Heart right ventricle (tissue), 16 donors: ENCODE measurements at regions not wholly inside any gene's neighbourhood (a gene's known extent, or its start where the extent isn't known, plus 50 kb on each side); places are given as distances from the start of the nearest gene placed in this dataset.

Experiments used
- ATAC-seq, 8 donors: fragments of 200-7000 bp; cut with Tn5 transposase; one replicate each; pipeline ENCODE4 v1.9.1; 2020; ENCODE audit warnings: mild to moderate bottlenecking in 8 of 8, moderate library complexity in 8 of 8, moderate number of reproducible peaks in 1 of 8
- DNase-seq, 2 donors: peaks; one replicate each; pipeline ENCODE4 v3.0.0-alpha.2; 2020
- H3K27ac ChIP-seq, 10 donors: fragments of 200-600 bp; sonication (generic) in 2 of 10; one replicate each; pipeline versions ENCODE4 v1.5.0 to v1.8.0; 2020 to 2022; ENCODE audit warnings: mild to moderate bottlenecking in 3 of 10
- H3K27me3 ChIP-seq, 7 donors: fragments of 200-600 bp; one replicate each; pipeline ENCODE4 v1.8.0; 2021 to 2022; ENCODE audit warnings: mild to moderate bottlenecking in 2 of 7
- H3K36me3 ChIP-seq, 9 donors: fragments of 200-600 bp; sonication (generic) in 1 of 9; one replicate each; pipeline versions ENCODE4 v1.5.0 to v1.8.0; 2020 to 2022; ENCODE audit warnings: mild to moderate bottlenecking in 2 of 9
- H3K4me1 ChIP-seq, 9 donors: fragments of 200-600 bp; sonication (generic) in 1 of 9; one replicate each; pipeline versions ENCODE4 v1.5.0 to v1.8.0; 2020 to 2022; ENCODE audit warnings: mild to moderate bottlenecking in 4 of 9
- H3K4me3 ChIP-seq, 10 donors: fragments of 200-600 bp; sonication (generic) in 2 of 10; one replicate each; pipeline versions ENCODE4 v1.5.0 to v1.8.0; 2020 to 2022; ENCODE audit warnings: mild to moderate bottlenecking in 7 of 10, moderate library complexity in 2 of 10
- H3K9me3 ChIP-seq, 11 donors: fragments of 200-600 bp in 10 of 11; sonication (generic) in 2 of 11; one replicate each; pipeline versions ENCODE4 v1.5.0 to v1.8.0; 2013 to 2022; ENCODE audit warnings: mild to moderate bottlenecking in 2 of 11, control low read depth in 1 of 11, moderate library complexity in 1 of 11
- CTCF ChIP-seq, 9 donors: fragments of 200-600 bp; sonication (generic) in 2 of 9; IDR thresholded peaks; one replicate each; pipeline versions ENCODE4 v1.5.0 to v1.8.0; 2021 to 2022; ENCODE audit warnings: antibody characterized with exemption in 9 of 9, mild to moderate bottlenecking in 5 of 9, moderate library complexity in 1 of 9
- WGBS, 2 donors: extraction: QIAGEN DNeasy Blood & Tissue Kit; methylation state at CpG; one replicate each; pipeline ENCODE4 v1.1.7; 2013; ENCODE audit warnings: inconsistent platforms in 1 of 2; 5-methylcytosine and 5-hydroxymethylcytosine counted together
- intact Hi-C, 10 donors: fragments of 100-400 bp; cut with DNase I; formaldehyde crosslinking; loops; one replicate each; pipeline versions ENCODE4 v1.11.1 to v1.14.2; 2022
- donor health status: Arrhythmogenic right ventricular cardiomyopathy.
- donor health status: ischemic (EF 13 %, LVEDD 7.1; RV severe dilation, severe dysfunction).
- donor health status: healthy with polysubstance abuse.
- donor health status: DM: no; HTN: yes; CAD: no.
- donor health status: DM: no; HTN: no; CAD: no.
- donor health status: ischemic (EF 25% LVEDD 6.9; RV normal size, moderate dysfunction).
- donor health status: ischemic (EF 25% LVEDD 5.7; RV mildly dilated, moderate dysfunction).
- donor health status: healthy.
- donor health status: DM: yes; HTN: yes; CAD: no.
- donor health status: Ischemic cardiomyopathy.
- donor health status: ischemic (EF 35%, LVEDD 5.7; RV mildly dilated, moderate dysfunction).
- donor health status: nonischemic (EF 11% LVEDD 7.7; RV severe dilation, severe dysfunction).
- donor health status: DM: yes; HTN: yes; CAD: no.
- donor health status: PGD.
- donor health status: ischemic (EF 29% LVEDD 5.4; RV normal size, mild dysfunction).
- donor health status: nonischemic (EF 23%, LVEDD 6.1; RV moderate dilation, normal function).

GRCh38 chr16:17685447-17685846 is 214.7 kb upstream of the XYLT1 start:
- ATAC-seq (no peak), DNase-seq (no peak)
- peaks cover 0 to 5% (median 0%) of the 10 kb centered on the region in 7 donors for H3K27me3 ChIP-seq
- H3K36me3 ChIP-seq = no peaks in the 10 kb centered on the region
- TF ChIP-seq CTCF (IDR thresholded peaks at IDR 0.05) = no peak
- peaks cover 0 to 2% (median 0%) of the 10 kb centered on the region in 9 donors for H3K4me1 ChIP-seq
- H3K9me3 ChIP-seq = peaks cover 0 to 7% (median 0%) of the 10 kb centered on the region in 11 donors
- intact Hi-C loops = no loop called here
- H3K27ac ChIP-seq = no peak overlapping the region
- no peak overlapping the region for H3K4me3 ChIP-seq

DNA sequence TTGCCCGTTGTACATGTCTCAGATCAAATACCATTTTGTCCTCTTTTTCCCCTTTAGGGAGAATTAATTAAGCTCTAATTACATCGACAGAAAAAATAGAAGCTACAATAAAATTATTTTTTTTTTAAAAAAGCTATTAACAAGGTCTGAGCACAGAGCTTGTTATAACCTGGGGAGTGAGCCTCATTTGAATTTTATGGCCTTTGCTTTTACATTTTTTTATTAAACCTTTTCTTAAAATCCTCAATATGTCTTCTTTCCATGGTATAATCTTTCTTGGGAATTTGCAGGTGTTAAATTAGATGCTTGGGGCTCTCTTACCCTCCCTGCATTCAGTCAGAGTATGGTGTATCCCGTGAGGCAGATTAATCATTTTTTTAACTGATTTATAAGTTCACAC is 212.5 kb upstream of the XYLT1 start:
- Histone ChIP-seq H3K9me3 (peaks cover 0 to 20% (median 0%) of the 10 kb centered on the region in 11 donors), H3K27me3 (peaks cover 0 to 5% (median 0%) of the 10 kb centered on the region in 7 donors), H3K4me3 (no peak overlapping the region), H3K27ac (no peak overlapping the region), H3K36me3 (no peaks in the 10 kb centered on the region), H3K4me1 (no peaks in the 10 kb centered on the region)
- intact Hi-C loops = no loop called here
- 64 to 66% methylated on average over 3 of the region's 3 CpGs for WGBS, 2 donors
- no peak for TF ChIP-seq CTCF (IDR thresholded peaks at IDR 0.05)
- DNase-seq = no peak
- ATAC-seq = no peak

GRCh38 chr16:17676171-17676570 is 205.4 kb upstream of the XYLT1 start:
- no peaks in the 10 kb centered on the region for H3K4me1 ChIP-seq
- 86 to 93% methylated on average over 3 of the region's 3 CpGs for WGBS, 2 donors
- H3K27me3 ChIP-seq = no peaks in the 10 kb centered on the region
- ATAC-seq (no peak), DNase-seq (no peak)
- H3K36me3 ChIP-seq = no peaks in the 10 kb centered on the region
- no peak overlapping the region for H3K4me3 ChIP-seq
- H3K9me3 ChIP-seq = peaks cover 0 to 20% (median 0%) of the 10 kb centered on the region in 11 donors
- no peak overlapping the region for H3K27ac ChIP-seq
- intact Hi-C loops = no loop called here
- TF ChIP-seq CTCF (IDR thresholded peaks at IDR 0.05) = no peak

DNA sequence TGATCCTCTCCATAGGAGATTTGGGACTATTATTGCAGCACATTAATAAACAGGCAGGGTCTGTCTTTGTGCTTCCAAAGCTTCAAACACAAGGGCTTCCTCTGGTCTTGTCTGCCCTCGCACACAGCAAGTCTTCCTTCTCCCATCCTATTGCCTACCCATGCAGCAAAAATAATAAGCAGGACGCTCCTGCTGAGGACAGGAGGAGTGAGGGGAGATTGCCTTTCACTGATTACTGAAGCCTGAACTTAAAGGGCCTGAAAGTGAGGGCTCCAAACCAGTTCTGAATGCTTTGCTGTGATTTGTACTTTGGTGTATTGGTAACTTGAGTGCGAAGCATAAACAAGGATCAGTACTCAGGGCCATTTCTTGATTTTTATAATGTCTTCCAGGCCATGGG is 197.6 kb upstream of the XYLT1 start:
- Histone ChIP-seq H3K9me3 (no peaks in the 10 kb centered on the region), H3K4me1 (no peaks in the 10 kb centered on the region), H3K4me3 (no peak overlapping the region), H3K36me3 (no peaks in the 10 kb centered on the region), H3K27ac (no peak overlapping the region), H3K27me3 (peaks cover 0 to 7% (median 0%) of the 10 kb centered on the region in 7 donors)
- WGBS, 2 donors = 59 to 68% methylated on average over 3 of the region's 3 CpGs
- ATAC-seq (no peak), DNase-seq (no peak)
- intact Hi-C loops = no loop called here
- no peak for TF ChIP-seq CTCF (IDR thresholded peaks at IDR 0.05)
